HG02852 (cell line): ENCODE measurements at regions not wholly inside any gene's neighbourhood (a gene's known extent, or its start where the extent isn't known, plus 50 kb on each side); places are given as distances from the start of the nearest gene placed in this dataset.

ENCODE experiments used
- ATAC-seq: cut with Tn5 transposase; IDR thresholded peaks from one replicate; pipeline ENCODE4 v1.9.1; 2021; ENCODE audit warnings: mild to moderate bottlenecking, moderate library complexity; ENCODE audit not compliant: unreplicated experiment

DNA sequence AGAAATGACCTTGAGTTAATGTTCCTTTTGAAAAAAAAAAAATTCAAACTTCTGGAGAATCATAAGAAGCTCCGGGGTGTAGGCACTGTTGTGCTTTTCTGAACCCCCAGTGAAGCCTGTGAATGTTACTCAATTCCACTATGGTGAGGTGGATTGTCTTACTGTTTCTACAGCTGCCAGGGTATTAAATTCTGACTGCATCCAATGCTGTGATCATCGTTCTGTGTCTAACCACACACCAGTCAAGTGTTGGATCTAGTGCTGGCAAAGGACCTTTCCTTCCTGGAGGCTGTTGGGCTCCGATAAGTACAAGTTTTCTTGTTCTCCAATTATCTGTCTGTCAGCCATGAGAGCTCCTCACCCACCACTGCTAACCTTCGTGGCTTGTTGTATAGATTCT, 162.0 kb upstream of the EPHA7 start:
- no peak for ATAC-seq

DNA sequence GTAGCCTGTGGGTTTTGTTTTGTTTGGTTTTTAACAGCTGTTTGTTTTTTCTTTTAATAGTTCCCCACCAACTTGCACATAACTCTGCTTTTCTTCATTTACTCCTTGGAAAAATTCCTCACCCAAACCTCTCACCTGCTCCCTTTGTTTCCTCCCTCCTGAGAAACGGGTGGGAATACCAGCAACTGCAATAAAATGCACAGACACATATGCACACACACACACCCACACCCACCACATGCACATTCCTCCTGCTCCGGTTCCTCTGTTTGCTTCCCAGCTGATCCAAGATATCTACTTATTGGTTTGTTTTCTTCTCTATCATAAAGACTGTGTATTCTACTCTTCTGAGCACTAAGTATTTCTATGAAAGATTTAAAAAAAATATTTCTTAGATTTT, 161.1 kb upstream of the EPHA7 start:
- no peak for ATAC-seq

DNA sequence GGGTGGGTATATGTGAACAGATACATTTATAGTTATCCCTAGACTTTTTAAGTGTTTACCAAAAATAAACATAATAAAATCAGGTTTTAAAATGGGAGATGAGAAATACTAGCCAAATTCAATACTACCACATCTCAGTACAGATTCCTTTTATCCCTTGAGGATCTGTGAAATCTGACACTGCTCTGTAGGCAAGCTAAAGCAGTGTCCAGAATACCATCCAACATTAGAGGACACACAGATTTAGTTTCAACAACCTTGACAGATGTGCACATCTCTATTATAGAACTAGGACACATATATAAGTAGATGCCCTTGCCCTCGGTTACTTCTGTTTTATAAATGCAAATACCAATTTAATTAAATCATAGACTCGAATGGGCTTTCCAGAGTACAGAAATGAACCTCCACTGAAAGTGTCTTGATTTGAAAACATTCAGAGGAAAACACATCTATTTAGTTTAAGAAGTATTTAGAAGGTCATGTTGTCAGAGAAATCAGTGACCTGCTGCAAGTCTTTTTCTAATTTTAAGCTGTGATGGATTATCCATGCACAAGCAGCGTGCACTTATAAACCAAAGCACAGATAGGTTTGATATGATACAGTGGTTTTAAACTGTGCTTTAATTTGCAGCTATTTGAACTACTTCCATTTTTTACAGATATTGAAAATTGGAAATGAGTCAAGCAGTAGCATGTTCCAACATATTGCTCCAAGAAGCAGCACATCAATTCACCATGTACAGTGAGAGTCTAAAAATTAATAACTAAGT, 156.3 kb upstream of the EPHA7 start:
- no peak for ATAC-seq

DNA sequence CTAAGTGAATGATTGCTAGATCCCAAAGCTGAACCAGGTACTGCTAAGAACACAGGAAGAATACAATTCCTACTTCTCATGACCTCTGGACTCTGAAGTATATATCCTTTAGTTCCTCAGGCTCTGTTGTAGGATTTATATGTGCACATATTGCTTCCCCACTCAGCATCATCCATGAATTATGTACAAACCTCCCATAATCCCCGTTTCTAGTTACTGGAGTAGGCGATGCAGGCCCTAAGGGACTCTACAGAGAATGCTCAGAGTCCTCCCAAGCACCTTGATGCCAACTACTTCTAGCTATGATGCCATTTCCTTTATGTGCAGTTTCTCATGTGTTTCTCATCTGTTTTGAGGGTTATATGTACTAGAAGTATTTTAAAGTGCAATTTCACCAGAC, 154.9 kb upstream of the EPHA7 start:
- ATAC-seq: no peak

DNA sequence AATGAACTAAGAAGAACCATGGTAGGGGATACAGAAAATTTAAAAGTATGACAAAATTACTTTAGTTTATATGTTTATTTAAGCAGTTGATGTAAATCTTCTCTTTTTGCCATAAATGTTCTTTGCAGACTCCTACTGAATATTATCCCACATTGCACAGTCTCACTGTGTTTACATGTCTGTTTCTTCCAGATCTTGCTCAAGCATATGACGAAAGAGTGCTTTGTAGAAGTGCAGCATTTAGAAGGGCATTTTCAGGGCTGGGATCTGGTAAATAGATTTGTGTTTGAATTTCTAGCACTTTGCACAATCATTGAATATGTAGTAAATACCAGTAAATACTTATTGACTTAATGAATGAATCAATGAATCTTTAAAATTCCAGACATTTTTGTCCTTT, 152.0 kb upstream of the EPHA7 start:
- ATAC-seq: no peak

DNA sequence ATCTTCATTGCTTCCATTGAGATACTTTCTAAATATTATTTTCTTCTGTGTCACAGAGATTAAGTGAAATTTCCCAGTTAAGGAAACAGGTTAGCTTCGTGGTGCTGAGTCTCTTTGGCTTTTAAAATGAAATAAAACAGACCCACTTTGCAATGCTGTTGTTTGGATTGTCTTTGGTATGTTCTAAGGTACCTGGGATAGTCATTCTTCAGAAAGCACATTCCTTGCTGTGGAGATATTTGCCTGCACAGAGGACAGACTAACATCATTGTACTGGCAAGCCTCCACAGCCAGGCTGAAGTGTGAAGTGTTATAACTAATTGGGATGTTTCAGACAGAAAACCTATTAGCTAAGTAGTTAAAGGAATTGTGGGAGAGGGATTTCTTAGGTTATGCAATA, 148.8 kb upstream of the EPHA7 start:
- ATAC-seq: no peak

DNA sequence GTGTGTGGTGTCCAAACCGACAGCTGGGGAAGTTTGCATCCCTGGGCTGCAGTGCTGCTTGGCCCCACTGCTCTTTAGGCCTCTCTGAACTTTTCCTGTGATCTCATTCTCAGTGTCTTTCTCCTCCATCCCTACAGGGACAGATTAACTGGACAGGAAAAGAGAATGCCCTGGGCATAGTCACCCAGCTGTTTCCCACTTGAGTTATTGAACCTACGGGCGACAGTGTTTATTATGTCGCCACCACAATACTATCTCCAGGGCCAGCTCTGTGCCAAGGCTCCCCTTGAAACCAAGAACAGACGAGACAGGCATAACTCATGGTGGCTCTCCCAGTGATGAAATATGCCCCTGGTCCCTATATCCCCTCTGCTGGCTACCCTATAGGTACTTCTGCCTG, 147.8 kb upstream of the EPHA7 start:
- ATAC-seq: no peak

DNA sequence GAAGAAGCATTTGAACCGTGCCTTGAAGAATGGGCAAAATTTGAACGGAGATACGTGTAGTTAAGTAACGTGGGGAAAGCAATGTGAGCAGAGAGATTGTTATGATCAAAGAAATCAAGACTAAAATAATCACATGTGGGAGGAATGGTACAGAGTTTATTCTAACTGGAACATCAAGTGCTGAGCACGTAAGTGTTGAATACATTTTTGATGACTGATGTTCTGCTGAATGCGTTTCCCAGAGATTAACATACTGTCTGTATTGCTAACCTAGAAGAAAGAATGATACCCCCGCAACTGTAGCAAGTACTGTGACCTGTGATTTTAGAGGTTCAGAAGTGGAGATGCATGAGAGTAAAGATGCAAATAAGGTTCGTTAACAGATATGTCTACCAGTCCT, 146.9 kb upstream of the EPHA7 start:
- ATAC-seq: no peak

DNA sequence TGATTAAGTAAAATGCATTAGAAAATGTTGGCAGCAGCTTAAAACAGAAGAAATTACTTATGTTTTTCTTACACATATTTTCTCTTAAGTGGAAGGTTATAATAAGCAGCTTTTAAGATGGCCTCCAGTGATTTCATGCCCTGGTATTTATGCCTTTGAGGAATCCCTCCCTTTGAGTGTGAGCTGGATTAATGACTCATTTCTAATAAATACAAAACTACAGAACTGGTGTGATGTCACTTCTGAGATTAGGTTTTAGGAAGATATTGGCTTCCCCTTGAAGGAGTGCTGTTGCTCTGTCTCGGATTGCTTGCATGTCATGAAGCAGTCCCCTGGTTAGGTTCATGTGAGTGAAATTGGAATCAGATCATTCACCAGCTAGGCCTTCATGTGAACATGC, 143.2 kb upstream of the EPHA7 start:
- no peak for ATAC-seq

DNA sequence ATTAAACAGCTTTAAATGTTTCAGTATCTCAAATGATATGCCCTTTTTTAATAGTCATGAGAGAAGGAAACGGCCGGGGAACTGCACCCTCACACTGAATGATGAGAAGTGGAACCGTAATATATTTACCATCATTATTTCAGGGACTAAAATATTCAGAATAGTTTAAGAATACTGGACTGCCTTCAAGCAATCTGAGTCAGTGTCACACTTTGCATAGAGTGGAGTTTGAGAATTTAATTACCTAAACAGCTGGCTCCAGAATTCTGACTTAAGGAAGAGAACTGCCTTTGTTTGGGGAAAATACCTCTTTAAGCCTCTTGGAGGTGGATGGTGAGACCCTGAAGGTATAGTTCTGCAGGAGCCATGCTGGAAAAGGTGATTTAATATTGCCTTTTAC, 135.9 kb upstream of the EPHA7 start:
- ATAC-seq: no peak

DNA sequence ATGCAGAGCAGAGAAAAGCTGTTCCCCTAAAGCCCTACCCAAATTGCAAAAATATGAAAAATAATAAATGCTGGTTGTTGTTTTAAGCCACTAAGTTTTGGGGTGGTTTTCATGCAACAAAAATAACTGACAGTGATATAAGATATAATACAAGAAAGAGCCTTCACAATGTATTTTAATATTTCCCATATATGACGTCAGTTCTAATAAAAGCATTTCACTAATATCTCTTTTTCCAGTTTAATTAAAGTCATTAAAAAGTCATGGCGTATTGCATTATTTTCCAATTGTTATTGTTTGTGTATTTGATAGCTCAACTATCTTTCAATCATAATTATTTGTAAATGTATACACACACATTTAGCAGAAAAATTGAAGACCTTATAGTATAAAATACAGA, 134.7 kb upstream of the EPHA7 start:
- no peak for ATAC-seq

DNA sequence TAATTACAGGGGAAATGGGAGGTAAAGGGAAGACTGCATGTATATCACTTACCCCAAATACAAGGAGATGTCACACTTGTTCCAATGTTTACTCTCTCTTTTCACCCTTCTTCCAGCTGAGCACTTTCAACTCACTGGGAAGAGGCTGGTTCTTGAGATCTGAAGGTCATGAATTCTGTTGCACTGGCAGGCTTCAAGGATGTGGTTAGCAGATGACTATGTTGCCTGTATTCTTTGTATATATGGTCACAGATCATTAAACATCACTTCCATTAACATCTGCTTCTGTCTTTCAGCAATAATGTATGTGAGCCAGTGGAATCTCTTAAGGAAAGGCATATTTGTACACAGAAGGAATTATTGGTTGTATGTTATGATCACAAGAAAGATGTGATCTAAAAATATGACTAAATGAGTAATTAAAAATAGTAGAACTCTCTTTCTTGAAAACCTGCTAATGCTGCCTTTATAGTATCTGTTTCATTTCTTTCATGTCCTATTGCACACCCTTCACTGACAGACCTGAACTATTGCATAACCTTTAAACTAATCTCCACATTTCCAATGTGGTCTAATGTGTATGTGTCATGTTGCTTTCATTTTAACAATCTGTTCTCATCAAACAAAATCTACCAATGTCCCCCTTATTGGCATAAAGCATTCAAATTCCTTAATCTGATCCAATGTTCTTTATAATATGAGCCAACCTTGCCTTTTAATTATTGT, 131.4 kb upstream of the EPHA7 start:
- no peak for ATAC-seq

DNA sequence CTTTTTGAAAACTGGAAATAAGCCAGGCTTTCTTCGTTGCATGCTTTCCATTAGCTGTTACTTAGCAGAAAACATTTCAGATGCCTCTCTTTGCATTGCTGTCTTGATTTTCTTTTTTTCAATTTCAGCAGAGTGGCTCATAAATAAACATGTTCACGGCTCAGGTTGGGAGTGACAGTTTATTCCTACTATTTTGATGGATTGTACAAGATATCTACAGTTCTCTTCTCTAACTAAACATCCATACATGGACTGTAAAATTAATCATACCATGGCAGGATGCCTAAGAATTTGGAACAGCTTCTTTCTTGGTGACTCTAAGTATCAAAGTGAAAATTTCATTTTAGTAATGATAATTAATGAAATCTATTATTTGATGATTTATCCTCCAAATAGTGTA, 130.5 kb upstream of the EPHA7 start:
- ATAC-seq: no peak

DNA sequence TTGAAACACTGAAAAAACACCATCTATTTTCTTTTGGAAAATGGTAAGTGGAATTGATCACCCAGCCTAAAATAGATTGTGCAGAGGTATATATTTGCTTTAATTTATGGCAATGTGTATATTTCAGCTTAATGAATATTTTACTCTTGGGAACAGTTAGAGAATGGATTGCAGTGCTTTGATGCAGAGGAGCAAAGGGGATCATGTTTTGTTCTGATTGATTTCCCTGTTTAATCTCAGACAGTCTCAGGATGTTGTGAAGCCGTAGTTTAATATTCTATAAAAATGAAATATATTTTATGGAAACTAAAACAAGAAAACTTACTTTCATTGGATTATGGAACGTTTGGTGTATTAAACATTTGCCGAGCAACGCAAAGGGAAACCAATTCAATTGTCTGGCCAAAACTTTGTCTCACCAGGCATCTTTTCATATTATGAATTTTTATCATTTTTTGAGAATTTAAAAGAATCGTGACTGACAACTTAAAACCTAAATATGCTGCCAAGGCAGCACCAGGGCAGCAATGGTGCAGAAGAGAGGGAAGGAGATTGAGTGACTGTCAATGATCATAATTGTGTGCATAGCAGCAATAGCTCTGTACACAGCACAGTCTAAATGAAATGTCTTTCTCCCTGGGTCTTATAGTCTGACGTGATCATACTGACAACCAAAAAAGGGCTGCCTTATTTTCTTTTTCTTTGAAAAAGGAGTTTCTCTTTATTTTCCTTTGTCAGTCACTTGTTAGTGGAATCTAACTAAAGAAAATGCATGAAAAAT, 105.5 kb upstream of the EPHA7 start:
- no peak for ATAC-seq

DNA sequence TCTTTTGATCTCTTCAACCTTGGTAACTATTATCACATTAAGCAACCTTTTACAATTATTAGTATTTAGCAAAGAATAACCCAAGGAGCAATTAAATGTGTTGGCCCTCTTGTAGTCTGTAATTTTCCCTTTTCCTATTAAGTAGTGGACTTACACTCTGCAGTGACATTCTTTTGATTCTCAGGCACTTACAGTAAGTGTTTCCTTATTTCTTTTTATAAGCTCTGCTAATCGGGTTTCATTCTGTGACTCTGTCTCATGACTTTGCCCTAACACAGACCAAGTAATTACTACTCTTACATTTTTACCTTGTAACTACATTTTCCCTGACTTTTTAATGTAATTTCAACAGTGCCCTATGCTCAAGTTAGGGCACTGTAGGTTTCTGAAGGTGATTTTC, 104.0 kb upstream of the EPHA7 start:
- no peak for ATAC-seq

DNA sequence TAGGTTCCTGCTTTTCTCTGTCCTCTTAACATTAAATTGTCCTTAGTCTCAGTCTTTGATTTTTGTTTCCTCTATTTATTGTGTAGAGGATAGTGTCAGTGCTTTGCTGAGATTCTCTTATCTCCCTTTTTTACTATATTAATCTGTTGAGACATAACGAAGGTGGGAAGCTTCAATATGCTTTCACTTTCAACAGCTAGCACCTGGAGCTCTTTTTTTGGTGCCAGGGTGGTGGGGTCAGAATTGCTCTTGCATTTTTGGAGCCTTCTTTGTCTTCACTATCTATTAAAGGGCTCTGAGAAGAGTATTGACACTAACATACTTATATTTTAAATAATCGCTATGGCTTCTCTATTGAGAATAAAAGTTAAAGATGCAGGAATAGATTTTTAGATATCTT, 97.1 kb upstream of the EPHA7 start:
- no peak for ATAC-seq

DNA sequence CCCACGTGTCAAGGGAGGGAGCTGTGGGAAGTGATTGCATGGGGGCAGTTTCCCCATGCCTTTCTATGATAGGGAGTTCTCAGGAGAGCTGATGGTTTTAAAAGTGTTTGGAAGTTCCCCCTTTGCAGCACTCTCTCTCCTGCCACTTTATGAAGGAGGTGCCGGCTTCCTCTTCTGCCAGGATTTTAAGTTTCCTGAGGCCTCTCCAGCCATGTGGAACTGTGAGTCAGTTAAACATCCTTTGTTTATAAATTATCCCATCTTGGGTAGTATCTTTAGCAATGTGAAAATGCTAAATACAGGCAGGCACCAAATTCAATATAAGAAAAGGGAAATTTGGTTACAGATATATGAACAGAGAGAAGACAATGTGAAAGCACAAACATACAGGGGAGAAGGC, 96.4 kb upstream of the EPHA7 start:
- no peak for ATAC-seq

DNA sequence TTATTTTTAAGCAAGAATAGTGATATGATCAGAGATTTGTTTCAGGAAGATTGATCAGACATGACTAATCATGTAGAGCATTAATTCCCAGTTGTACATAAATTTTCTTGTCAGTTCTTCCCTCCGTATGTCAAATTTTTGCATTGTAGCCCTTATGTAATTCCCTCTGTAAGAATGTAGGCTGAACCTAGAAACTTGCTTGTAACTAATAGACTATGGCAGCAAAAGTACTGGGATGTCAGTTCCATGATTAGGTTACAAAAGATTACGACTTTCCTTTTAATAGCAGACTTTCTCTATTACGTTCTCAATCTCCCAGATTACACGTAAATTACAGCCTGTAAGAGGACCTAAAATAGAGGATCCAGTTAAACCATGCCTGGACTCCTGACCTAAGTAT, 79.4 kb upstream of the EPHA7 start:
- no peak for ATAC-seq

DNA sequence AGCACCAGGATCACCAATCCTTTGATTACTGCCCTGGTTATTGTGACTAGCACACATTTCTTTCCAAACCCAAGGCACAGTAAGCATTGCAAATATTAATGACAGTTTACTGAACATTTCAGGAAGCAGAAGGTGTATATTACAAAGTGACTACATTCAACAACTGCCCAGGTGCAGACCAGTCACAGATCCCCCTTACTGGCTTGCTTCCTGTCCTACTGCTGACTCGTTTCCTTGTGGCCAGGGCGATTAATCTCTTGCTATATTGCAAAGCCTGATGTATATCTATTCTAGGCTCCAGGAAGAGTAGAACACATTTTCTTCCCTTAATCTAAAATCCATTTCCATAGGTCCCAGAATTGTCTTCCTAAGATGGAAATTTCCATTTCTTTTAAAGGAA, 77.2 kb upstream of the EPHA7 start:
- no peak for ATAC-seq

DNA sequence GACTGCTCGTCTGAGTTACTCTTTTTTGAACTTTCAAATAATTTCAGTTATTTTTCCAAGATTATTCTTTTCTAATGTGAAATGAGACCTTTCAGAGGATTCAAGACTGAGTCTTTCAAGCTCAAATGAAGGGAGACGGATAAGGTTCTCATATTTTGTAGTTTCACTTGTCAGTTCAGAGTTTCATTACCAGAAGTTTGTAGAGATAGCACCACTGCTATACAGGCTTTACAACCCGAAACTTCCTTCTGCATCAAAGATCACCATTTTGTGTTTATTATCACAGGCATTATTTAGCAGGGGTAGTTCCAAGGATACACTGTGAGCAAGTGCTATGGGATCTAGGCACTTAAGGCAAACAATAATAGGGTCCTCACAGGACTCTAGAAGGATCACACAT, 74.7 kb upstream of the EPHA7 start:
- ATAC-seq: no peak

DNA sequence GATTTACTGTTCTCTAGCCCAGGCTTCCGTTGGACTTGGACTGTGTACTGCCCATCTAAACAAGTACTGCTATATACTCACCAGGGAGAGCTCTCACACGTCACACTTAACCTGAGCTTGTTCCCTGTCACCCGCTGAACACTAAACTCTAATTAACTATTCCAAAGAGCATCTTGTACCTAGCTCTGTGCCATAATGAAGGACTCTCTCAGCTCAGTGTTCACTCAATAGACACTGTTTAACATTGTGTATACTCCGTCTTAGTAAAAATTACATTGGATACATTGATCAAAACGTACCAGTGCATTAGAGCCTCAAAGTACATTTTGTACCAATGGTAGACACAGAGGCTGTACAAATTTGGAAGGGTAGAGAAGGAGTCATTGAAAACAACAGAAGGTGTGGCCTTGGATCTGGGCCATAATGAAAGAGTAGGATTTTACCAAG, 55.4 kb upstream of the EPHA7 start:
- ATAC-seq: no peak

DNA sequence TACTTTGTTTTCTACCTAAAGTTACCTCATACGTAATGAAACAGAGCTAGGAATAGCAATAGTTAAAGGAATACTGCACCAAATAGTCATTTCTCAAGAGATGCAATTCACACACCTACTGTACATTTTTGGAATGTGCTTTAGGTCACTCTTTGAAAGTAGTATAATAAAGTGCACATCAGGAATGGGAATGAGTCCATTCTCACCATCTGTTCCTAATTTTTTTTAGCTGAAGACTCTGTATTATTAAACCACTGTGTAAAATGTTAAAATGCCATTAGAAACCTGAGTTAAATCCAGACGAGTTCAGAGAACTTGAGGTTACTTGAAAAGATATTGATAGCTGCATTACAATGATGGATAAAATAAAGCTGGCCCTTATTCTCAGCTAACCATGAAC, 51.9 kb upstream of the EPHA7 start:
- ATAC-seq: no peak
